HCEC 1CT (cell line): ENCODE measurements at regions not wholly inside any gene's neighbourhood (a gene's known extent, or its start where the extent isn't known, plus 50 kb on each side); places are given as distances from the start of the nearest gene placed in this dataset.
"Not testable (repeated sequence)": the region's sequence is repeated elsewhere in the genome, so short reads cannot be mapped to it uniquely, and the experiment has no call there.

Experiments
- DNase-seq: peaks from one replicate; pipeline ENCODE4 v3.0.0-alpha.2; 2017

- no peak for DNase-seq
Observed at GRCh38 chr10:125266541-125266940, 106.2 kb upstream of the CTBP2 start.

GRCh38 chr10:125265579-125265955 lies 105.2 kb upstream of the CTBP2 start:
- no peak for DNase-seq

- no peak for DNase-seq
Observed at GRCh38 chr10:125264757-125265578, 104.6 kb upstream of the CTBP2 start.

- DNase-seq: no peak
Observed at GRCh38 chr10:125264091-125264490, 103.7 kb upstream of the CTBP2 start.

- DNase-seq: no peak
Observed at GRCh38 chr10:125263551-125263950, 103.2 kb upstream of the CTBP2 start.

- no peak for DNase-seq
Observed at GRCh38 chr10:125262920-125263319, 102.6 kb upstream of the CTBP2 start.

- no peak for DNase-seq
Observed at GRCh38 chr10:125262409-125262808, 102.0 kb upstream of the CTBP2 start.

- DNase-seq: no peak
Observed at GRCh38 chr10:125261491-125262186, 101.3 kb upstream of the CTBP2 start.

GRCh38 chr10:125260260-125260659 lies 99.9 kb upstream of the CTBP2 start:
- DNase-seq: no peak

GRCh38 chr10:125259651-125260050 lies 99.3 kb upstream of the CTBP2 start:
- DNase-seq: no peak

- no peak for DNase-seq
Observed at GRCh38 chr10:125258676-125259075, 98.3 kb upstream of the CTBP2 start.

GRCh38 chr10:125257521-125258108 lies 97.3 kb upstream of the CTBP2 start:
- DNase-seq: no peak

GRCh38 chr10:125256026-125256425 lies 95.7 kb upstream of the CTBP2 start:
- no peak for DNase-seq

- DNase-seq: no peak
Observed at GRCh38 chr10:125252937-125253336, 92.6 kb upstream of the CTBP2 start.

GRCh38 chr10:125250834-125251233 lies 90.5 kb upstream of the CTBP2 start:
- not testable (repeated sequence) for DNase-seq

GRCh38 chr10:125249948-125250347 lies 89.6 kb upstream of the CTBP2 start:
- DNase-seq: no peak

GRCh38 chr10:125248489-125248888 lies 88.1 kb upstream of the CTBP2 start:
- DNase-seq: no peak

GRCh38 chr10:125247576-125247975 lies 87.2 kb upstream of the CTBP2 start:
- no peak for DNase-seq

- no peak for DNase-seq
Observed at GRCh38 chr10:125243532-125244253, 83.3 kb upstream of the CTBP2 start.

- no peak for DNase-seq
Observed at GRCh38 chr10:125238682-125239081, 78.3 kb upstream of the CTBP2 start.

GRCh38 chr10:125236091-125236490 lies 75.7 kb upstream of the CTBP2 start:
- DNase-seq: no peak

GRCh38 chr10:125235093-125236069 lies 75.0 kb upstream of the CTBP2 start:
- no peak for DNase-seq
